ENCODE measurements at regions not wholly inside any gene's neighbourhood (a gene's known extent, or its start where the extent isn't known, plus 50 kb on each side); places are given as distances from the start of the nearest gene placed in this dataset.

DNA sequence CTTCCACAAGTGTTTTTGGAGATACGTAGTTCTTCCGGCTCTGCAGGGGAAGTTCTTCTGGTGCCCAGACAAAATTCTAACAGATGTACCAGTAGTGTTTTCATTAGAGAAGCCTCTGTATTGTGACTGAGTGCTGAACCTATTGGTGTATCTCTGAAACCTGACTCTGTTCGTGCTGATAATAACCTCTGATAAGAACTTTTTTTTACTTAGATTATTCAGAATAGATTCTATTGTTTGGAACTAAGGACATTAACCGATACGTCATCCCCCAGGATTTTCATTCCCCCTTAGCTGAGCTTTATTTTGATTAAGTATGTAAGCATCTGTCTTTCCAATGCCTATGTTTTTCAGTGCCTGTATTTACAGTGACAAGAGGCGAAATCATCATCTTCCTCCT, 362.9 kb downstream of the PDGFC start:
- intact Hi-C loops (cut with DNase I), result no loop called here
- TF ChIP-seq, protein P1, sequence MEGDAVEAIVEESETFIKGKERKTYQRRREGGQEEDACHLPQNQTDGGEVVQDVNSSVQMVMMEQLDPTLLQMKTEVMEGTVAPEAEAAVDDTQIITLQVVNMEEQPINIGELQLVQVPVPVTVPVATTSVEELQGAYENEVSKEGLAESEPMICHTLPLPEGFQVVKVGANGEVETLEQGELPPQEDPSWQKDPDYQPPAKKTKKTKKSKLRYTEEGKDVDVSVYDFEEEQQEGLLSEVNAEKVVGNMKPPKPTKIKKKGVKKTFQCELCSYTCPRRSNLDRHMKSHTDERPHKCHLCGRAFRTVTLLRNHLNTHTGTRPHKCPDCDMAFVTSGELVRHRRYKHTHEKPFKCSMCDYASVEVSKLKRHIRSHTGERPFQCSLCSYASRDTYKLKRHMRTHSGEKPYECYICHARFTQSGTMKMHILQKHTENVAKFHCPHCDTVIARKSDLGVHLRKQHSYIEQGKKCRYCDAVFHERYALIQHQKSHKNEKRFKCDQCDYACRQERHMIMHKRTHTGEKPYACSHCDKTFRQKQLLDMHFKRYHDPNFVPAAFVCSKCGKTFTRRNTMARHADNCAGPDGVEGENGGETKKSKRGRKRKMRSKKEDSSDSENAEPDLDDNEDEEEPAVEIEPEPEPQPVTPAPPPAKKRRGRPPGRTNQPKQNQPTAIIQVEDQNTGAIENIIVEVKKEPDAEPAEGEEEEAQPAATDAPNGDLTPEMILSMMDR (IDR thresholded peaks at IDR 0.05), result no peak
- DNase-seq, result no peak
- Histone ChIP-seq H3K9me3 (no peaks in the 10 kb centered on the region), H3K27me3 (no peaks in the 10 kb centered on the region), H3K4me1 (no peaks in the 10 kb centered on the region), H3K9ac (ENCODE audit: low read depth in 2 of 2, low read length in 2 of 2) (no peak overlapping the region), H3K36me3 (no peaks in the 10 kb centered on the region), H3K4me3 (no peak overlapping the region), H3K27ac (no peak overlapping the region)

DNA sequence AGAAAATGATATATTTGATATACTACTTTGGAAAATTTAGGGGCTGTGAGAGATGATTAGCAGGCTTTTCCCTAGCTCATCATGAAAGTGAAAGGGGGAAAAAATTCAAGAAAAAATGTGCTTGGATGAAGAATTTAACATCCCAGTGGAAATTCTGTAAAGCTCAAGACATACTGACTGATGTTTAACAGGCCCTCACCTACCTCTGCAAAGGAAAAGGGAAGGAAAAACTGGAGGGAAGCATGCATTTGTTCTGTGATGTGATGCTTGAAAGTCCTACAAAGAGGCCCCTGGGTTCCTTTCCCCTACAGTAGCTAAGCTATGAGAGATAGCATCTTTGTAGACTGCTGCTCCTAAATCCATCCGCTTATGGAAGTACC, 364.1 kb downstream of the PDGFC start:
- Histone ChIP-seq H3K9ac (ENCODE audit: low read depth in 2 of 2, low read length in 2 of 2) (no peak overlapping the region), H3K27ac (no peak overlapping the region), H3K4me1 (no peaks in the 10 kb centered on the region), H3K4me3 (no peak overlapping the region), H3K36me3 (no peaks in the 10 kb centered on the region), H3K27me3 (no peaks in the 10 kb centered on the region), H3K9me3 (no peaks in the 10 kb centered on the region)
- TF ChIP-seq, protein P1 (IDR thresholded peaks at IDR 0.05), result no peak
- intact Hi-C loops (cut with DNase I), result no loop called here
- DNase-seq, result no peak

DNA sequence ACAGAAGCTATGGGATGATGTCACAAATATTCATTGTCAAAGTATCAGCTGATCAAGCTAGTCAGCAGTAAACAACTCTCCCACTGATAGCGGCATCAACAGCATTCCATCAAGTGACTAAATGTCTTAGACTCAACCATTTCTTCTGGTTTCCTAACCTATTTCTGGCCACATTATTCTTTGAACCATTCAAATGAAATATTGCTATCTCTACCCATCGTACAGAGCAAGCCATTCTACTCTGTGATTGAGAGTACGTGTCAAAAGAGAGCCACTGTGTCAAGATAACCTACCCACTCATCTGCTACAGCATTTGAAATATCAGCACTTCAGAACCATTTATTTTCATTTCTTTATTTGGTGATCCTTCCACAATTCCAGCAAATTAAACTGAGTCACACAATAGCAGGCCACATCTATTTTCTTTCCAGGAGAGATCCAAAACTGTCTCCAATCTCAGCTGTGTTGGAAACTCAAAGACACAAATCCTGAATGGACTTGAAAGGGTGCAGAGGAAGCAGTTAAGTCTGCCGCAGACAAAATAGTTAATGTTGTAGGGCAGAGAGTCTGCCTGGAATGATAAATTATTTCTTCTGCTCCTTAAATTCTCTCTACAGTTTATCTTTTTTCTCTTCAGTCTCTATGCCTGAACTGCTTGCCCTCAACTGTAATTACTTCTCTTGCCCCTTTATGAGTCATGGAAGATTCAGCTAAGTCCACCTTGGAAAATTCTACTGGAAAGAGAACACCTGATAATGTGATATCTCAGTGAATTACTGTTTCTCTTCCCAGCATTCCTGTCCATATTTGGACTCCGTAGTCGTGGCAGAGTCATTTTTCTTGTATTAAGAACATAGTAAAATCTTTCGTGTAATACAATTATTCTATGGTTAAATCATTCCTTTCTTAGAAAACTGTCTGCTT, 364.8 kb downstream of the PDGFC start:
- Histone ChIP-seq H3K27me3 (no peaks in the 10 kb centered on the region), H3K4me3 (no peak overlapping the region), H3K9ac (ENCODE audit: low read depth in 2 of 2, low read length in 2 of 2) (no peak overlapping the region), H3K4me1 (no peaks in the 10 kb centered on the region), H3K9me3 (no peaks in the 10 kb centered on the region), H3K36me3 (no peaks in the 10 kb centered on the region), H3K27ac (no peak overlapping the region)
- intact Hi-C loops (cut with DNase I), result no loop called here
- TF ChIP-seq, protein P1 (IDR thresholded peaks at IDR 0.05), result no peak
- no peak for DNase-seq

DNA sequence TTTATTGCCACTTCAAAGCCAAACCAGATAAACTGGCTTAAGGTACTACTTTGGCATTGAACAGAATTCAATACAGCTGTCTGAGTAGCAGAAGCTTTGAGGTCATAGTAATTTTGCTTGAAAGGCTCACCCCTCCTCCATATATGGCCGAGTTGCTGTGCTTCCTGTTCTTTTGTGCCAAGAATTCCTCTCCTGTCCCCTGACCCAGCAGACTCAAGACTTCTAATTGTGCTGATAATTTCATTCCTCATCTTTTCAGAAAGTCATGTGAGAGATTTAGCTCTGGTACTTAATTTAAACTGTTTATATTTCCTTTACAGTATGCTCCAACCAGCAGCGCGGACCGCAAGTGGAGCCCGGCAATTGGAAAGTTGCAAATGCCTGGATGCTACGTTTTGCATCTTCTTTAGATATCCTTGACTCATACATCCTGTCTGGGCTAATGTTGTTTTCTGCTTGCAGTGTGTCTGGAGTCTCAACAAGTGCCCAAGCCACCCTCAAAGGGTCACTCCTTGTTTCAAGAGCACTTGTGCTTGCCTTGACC, 373.4 kb downstream of the PDGFC start:
- H3K36me3 ChIP-seq, result no peaks in the 10 kb centered on the region
- intact Hi-C loops (cut with DNase I), result no loop called here
- DNase-seq, result no peak
- H3K27me3 ChIP-seq, result no peaks in the 10 kb centered on the region
- H3K27ac ChIP-seq, result no peak overlapping the region
- H3K4me3 ChIP-seq, result no peak overlapping the region
- TF ChIP-seq, protein P1 (IDR thresholded peaks at IDR 0.05), result no peak
- H3K9ac ChIP-seq (ENCODE audit: low read depth in 2 of 2, low read length in 2 of 2), result no peak overlapping the region
- no peaks in the 10 kb centered on the region for H3K4me1 ChIP-seq
- H3K9me3 ChIP-seq, result no peaks in the 10 kb centered on the region

DNA sequence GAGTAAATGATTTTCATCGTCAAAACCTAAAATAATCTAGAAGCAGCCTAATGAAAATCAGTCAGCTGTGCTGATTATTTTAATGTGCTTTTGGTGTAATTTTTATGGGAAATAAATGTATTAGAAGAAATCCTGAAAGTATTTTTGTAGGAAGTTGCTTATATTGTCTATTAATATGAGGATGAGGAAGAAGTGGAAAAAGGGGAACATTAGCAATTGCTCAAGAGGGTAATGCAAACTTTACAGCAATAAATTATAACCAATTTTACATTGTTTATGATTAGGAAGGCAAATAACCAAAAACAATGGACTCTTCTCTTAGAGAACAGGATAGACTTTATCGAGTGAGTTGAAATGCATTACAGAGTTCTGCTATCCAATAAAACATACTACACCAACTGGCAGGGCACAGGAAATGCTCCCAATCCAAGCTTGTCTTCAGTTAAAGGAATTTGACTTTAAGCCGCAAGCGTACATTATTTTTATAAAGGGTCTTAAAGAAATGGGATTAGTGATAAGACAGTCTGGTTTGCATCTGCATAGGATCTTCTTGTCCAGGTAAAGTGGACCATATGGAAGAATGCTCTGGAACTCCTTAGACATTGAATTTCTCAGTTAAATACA, 374.8 kb downstream of the PDGFC start:
- Histone ChIP-seq H3K9ac (ENCODE audit: low read depth in 2 of 2, low read length in 2 of 2) (no peak overlapping the region), H3K4me1 (no peaks in the 10 kb centered on the region), H3K27me3 (no peaks in the 10 kb centered on the region), H3K36me3 (no peaks in the 10 kb centered on the region), H3K4me3 (no peak overlapping the region), H3K27ac (no peak overlapping the region), H3K9me3 (no peaks in the 10 kb centered on the region)
- intact Hi-C loops (cut with DNase I), result no loop called here
- no peak for DNase-seq
- TF ChIP-seq, protein P1 (IDR thresholded peaks at IDR 0.05), result no peak
